SK-N-SH treated with all-trans-retinoic acid at 6 μM for 48 hours (cell line): ENCODE measurements at regions not wholly inside any gene's neighbourhood (a gene's known extent, or its start where the extent isn't known, plus 50 kb on each side); places are given as distances from the start of the nearest gene placed in this dataset.

ENCODE experiments used
- ARNTL ChIP-seq: fragments of 450-650 bp; formaldehyde crosslinking; IDR thresholded peaks from 2 replicates; pipeline ENCODE4 v1.5.0; 2020; ENCODE audit warnings: low read depth, mild to moderate bottlenecking, moderate library complexity, borderline replicate concordance
- BACH2 ChIP-seq: fragments of 250-450 bp; sonication (Bioruptor Pico); IDR thresholded peaks from 2 replicates; pipeline ENCODE4 v1.9.0; 2021; ENCODE audit warnings: mild to moderate bottlenecking, borderline replicate concordance
- CREB5 ChIP-seq: fragments of 250-450 bp; sonication (Bioruptor Pico); IDR thresholded peaks from 2 replicates; pipeline ENCODE4 v1.5.1; 2020; ENCODE audit warnings: low read depth, mild to moderate bottlenecking, moderate library complexity
- PATZ1 ChIP-seq: fragments of 250-450 bp; sonication (Bioruptor Pico); IDR thresholded peaks from 2 replicates; pipeline ENCODE4 v1.8.0; 2020; ENCODE audit warnings: mild to moderate bottlenecking, moderate library complexity, borderline replicate concordance
- RARB ChIP-seq: fragments of 250-450 bp; sonication (Bioruptor Pico); IDR thresholded peaks from 2 replicates; pipeline ENCODE4 v1.8.0; 2021; ENCODE audit warnings: mild to moderate bottlenecking, moderate library complexity
- TCF4 ChIP-seq: fragments of 250-450 bp; sonication (Bioruptor Pico); IDR thresholded peaks from 2 replicates; pipeline ENCODE4 v1.8.0; 2021; ENCODE audit warnings: mild to moderate bottlenecking, moderate library complexity, borderline replicate concordance
- ZNF70 ChIP-seq: fragments of 450-650 bp; formaldehyde crosslinking; IDR thresholded peaks from 2 replicates; pipeline ENCODE4 v1.5.0; 2020; ENCODE audit warnings: mild to moderate bottlenecking, moderate library complexity

- TF ChIP-seq RARB (CRISPR knock-in tag) (no peak), ARNTL (no peak), BACH2 (no peak), PATZ1 (CRISPR knock-in tag) (no peak), CREB5 (CRISPR knock-in tag) (no peak), ZNF70 (no peak), TCF4 (CRISPR knock-in tag) (no peak)
Measured at GRCh38 chr11:119924017-119924416, 195.0 kb upstream of the NECTIN1 start.
